ENCODE measurements at regions not wholly inside any gene's neighbourhood (a gene's known extent, or its start where the extent isn't known, plus 50 kb on each side); places are given as distances from the start of the nearest gene placed in this dataset.

- 91 to 95% methylated on average over 5 of the region's 5 CpGs for WGBS, 2 experiments
- Histone ChIP-seq H3K36me3 (ENCODE audit: control insufficient read depth, insufficient read depth, low read length) (no peaks in the 10 kb centered on the region), H3K4me1 (ENCODE audit: control insufficient read depth, insufficient read depth, low read length) (no peaks in the 10 kb centered on the region), H3K27me3 (ENCODE audit: control insufficient read depth, insufficient read depth, low read length, poor library complexity, severe bottlenecking) (no peaks in the 10 kb centered on the region), H3K27ac (ENCODE audit: insufficient read depth, low read depth, low read length, poor library complexity, severe bottlenecking) (no peak overlapping the region), H3K4me3 (ENCODE audit: insufficient read depth, low read depth, low read length) (no peak overlapping the region), H3K9me3 (ENCODE audit: control insufficient read depth, low read length) (no peaks in the 10 kb centered on the region)
Observed at GRCh38 chr4:175109933-175110332, 191.8 kb downstream of the ADAM29 start.

GRCh38 chr4:175125410-175126068 lies 207.4 kb downstream of the ADAM29 start:
- Histone ChIP-seq H3K4me1 (ENCODE audit: control insufficient read depth, insufficient read depth, low read length) (no peaks in the 10 kb centered on the region), H3K9me3 (ENCODE audit: control insufficient read depth, low read length) (no peaks in the 10 kb centered on the region), H3K27me3 (ENCODE audit: control insufficient read depth, insufficient read depth, low read length, poor library complexity, severe bottlenecking) (no peaks in the 10 kb centered on the region), H3K4me3 (ENCODE audit: insufficient read depth, low read depth, low read length) (no peak overlapping the region), H3K27ac (ENCODE audit: insufficient read depth, low read depth, low read length, poor library complexity, severe bottlenecking) (no peak overlapping the region), H3K36me3 (ENCODE audit: control insufficient read depth, insufficient read depth, low read length) (no peaks in the 10 kb centered on the region)
- WGBS, 2 experiments, result 97 to 100% methylated on average over 3 of the region's 4 CpGs

DNA sequence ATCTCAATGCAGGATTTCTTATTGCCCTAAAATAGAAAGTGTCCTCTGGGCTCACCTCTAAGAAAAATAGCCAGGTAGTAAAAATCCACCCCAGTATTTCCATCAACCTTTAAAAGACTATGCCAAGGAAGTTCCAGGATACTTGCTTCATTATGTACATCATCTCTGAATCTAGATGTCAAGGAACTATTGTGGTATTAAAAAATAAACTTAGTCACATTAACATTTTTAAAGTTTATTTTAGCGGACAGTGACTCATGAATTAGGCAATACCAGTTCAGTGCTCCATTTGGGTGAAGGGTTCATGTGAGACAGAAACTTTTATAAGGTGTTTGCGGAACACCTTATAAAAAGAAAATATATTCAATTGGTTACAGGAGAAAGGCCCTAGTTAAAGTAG lies 209.2 kb downstream of the ADAM29 start:
- H3K27me3 ChIP-seq (ENCODE audit: control insufficient read depth, insufficient read depth, low read length, poor library complexity, severe bottlenecking), result no peaks in the 10 kb centered on the region
- H3K4me1 ChIP-seq (ENCODE audit: control insufficient read depth, insufficient read depth, low read length), result no peaks in the 10 kb centered on the region
- no peak overlapping the region for H3K27ac ChIP-seq (ENCODE audit: insufficient read depth, low read depth, low read length, poor library complexity, severe bottlenecking)
- WGBS, 2 experiments, result 33% methylated on average over 1 of the region's 2 CpGs; no CpG with 5 or more reads in 1 of the 2 experiments
- H3K36me3 ChIP-seq (ENCODE audit: control insufficient read depth, insufficient read depth, low read length), result no peaks in the 10 kb centered on the region
- H3K9me3 ChIP-seq (ENCODE audit: control insufficient read depth, low read length), result no peaks in the 10 kb centered on the region
- no peak overlapping the region for H3K4me3 ChIP-seq (ENCODE audit: insufficient read depth, low read depth, low read length)

GRCh38 chr4:175129797-175130196 lies 211.6 kb downstream of the ADAM29 start:
- 77 to 80% methylated on average over 4 of the region's 4 CpGs for WGBS, 2 experiments
- Histone ChIP-seq H3K4me1 (ENCODE audit: control insufficient read depth, insufficient read depth, low read length) (no peaks in the 10 kb centered on the region), H3K4me3 (ENCODE audit: insufficient read depth, low read depth, low read length) (no peak overlapping the region), H3K9me3 (ENCODE audit: control insufficient read depth, low read length) (no peaks in the 10 kb centered on the region), H3K36me3 (ENCODE audit: control insufficient read depth, insufficient read depth, low read length) (no peaks in the 10 kb centered on the region), H3K27me3 (ENCODE audit: control insufficient read depth, insufficient read depth, low read length, poor library complexity, severe bottlenecking) (no peaks in the 10 kb centered on the region), H3K27ac (ENCODE audit: insufficient read depth, low read depth, low read length, poor library complexity, severe bottlenecking) (no peak overlapping the region)

DNA sequence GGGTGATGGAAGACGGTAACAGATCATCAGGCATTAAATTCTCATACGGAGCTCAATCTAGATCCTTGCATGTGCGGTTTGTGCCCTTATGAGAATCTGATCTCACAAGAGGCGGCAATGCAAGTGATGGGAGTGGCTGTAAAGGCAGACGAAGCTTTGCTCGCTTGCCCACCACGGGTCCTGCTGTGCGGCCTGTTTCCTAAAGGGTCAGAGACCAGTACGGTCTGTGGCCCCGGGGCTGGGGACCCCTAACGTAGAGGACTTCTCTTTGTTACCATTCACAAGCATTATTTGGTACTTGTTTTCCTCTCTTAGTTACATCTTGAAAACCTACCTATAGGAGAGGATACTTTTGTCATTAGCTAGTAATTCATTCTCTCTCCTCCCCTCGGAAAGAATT lies 221.0 kb downstream of the ADAM29 start:
- WGBS, 2 experiments, result 93% methylated on average over 11 to 12 of the region's 12 CpGs
- no peak overlapping the region for H3K4me3 ChIP-seq (ENCODE audit: insufficient read depth, low read depth, low read length)
- no peaks in the 10 kb centered on the region for H3K36me3 ChIP-seq (ENCODE audit: control insufficient read depth, insufficient read depth, low read length)
- H3K27ac ChIP-seq (ENCODE audit: insufficient read depth, low read depth, low read length, poor library complexity, severe bottlenecking), result no peak overlapping the region
- H3K27me3 ChIP-seq (ENCODE audit: control insufficient read depth, insufficient read depth, low read length, poor library complexity, severe bottlenecking), result no peaks in the 10 kb centered on the region
- no peaks in the 10 kb centered on the region for H3K4me1 ChIP-seq (ENCODE audit: control insufficient read depth, insufficient read depth, low read length)
- H3K9me3 ChIP-seq (ENCODE audit: control insufficient read depth, low read length), result no peaks in the 10 kb centered on the region

DNA sequence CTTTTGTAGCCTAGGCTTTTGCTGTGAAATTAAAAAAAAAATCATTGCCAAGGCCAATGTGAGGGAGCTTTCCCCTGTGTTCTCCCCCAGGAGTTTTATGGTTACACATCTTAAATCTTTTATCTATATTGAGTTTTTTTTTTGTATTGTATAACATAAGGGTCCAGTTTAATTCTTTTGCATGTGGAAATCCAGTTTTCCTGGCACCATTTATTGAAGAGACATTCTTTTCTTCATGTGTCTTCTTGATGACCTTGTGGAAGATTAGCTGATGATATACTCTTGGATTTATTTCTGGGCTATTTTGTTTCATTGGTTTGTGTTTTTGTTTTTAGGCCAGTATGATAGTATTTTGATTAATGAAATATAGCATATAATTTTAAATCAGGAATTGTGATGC lies 225.0 kb downstream of the ADAM29 start:
- Histone ChIP-seq H3K4me3 (ENCODE audit: insufficient read depth, low read depth, low read length) (no peak overlapping the region), H3K4me1 (ENCODE audit: control insufficient read depth, insufficient read depth, low read length) (no peaks in the 10 kb centered on the region), H3K36me3 (ENCODE audit: control insufficient read depth, insufficient read depth, low read length) (no peaks in the 10 kb centered on the region), H3K9me3 (ENCODE audit: control insufficient read depth, low read length) (no peaks in the 10 kb centered on the region), H3K27me3 (ENCODE audit: control insufficient read depth, insufficient read depth, low read length, poor library complexity, severe bottlenecking) (no peaks in the 10 kb centered on the region), H3K27ac (ENCODE audit: insufficient read depth, low read depth, low read length, poor library complexity, severe bottlenecking) (no peak overlapping the region)

- no peaks in the 10 kb centered on the region for H3K27me3 ChIP-seq (ENCODE audit: control insufficient read depth, insufficient read depth, low read length, poor library complexity, severe bottlenecking)
Observed at GRCh38 chr4:175146799-175147198, 228.6 kb downstream of the ADAM29 start.

GRCh38 chr4:175147233-175147632 lies 229.1 kb downstream of the ADAM29 start:
- H3K4me3 ChIP-seq (ENCODE audit: insufficient read depth, low read depth, low read length), result no peak overlapping the region
- H3K4me1 ChIP-seq (ENCODE audit: control insufficient read depth, insufficient read depth, low read length), result no peaks in the 10 kb centered on the region
- no peaks in the 10 kb centered on the region for H3K27me3 ChIP-seq (ENCODE audit: control insufficient read depth, insufficient read depth, low read length, poor library complexity, severe bottlenecking)
- no peaks in the 10 kb centered on the region for H3K36me3 ChIP-seq (ENCODE audit: control insufficient read depth, insufficient read depth, low read length)
- H3K27ac ChIP-seq (ENCODE audit: insufficient read depth, low read depth, low read length, poor library complexity, severe bottlenecking), result no peak overlapping the region
- H3K9me3 ChIP-seq (ENCODE audit: control insufficient read depth, low read length), result no peaks in the 10 kb centered on the region
- WGBS, 2 experiments, result 95% methylated on average over 12 of the region's 12 CpGs

More at GRCh38 chr4:175146799-175147198, 228.6 kb downstream of the ADAM29 start:
- Histone ChIP-seq H3K36me3 (ENCODE audit: control insufficient read depth, insufficient read depth, low read length) (no peaks in the 10 kb centered on the region), H3K9me3 (ENCODE audit: control insufficient read depth, low read length) (no peaks in the 10 kb centered on the region), H3K27ac (ENCODE audit: insufficient read depth, low read depth, low read length, poor library complexity, severe bottlenecking) (no peak overlapping the region), H3K4me1 (ENCODE audit: control insufficient read depth, insufficient read depth, low read length) (no peaks in the 10 kb centered on the region), H3K4me3 (ENCODE audit: insufficient read depth, low read depth, low read length) (no peak overlapping the region)
- WGBS, 2 experiments, result 94 to 97% methylated on average over 14 of the region's 14 CpGs

- 91 to 94% methylated on average over 2 of the region's 2 CpGs for WGBS, 2 experiments
- H3K27ac ChIP-seq (ENCODE audit: insufficient read depth, low read depth, low read length, poor library complexity, severe bottlenecking), result no peak overlapping the region
- H3K36me3 ChIP-seq (ENCODE audit: control insufficient read depth, insufficient read depth, low read length), result no peaks in the 10 kb centered on the region
- H3K4me1 ChIP-seq (ENCODE audit: control insufficient read depth, insufficient read depth, low read length), result no peaks in the 10 kb centered on the region
- H3K4me3 ChIP-seq (ENCODE audit: insufficient read depth, low read depth, low read length), result no peak overlapping the region
- H3K9me3 ChIP-seq (ENCODE audit: control insufficient read depth, low read length), result no peaks in the 10 kb centered on the region
- H3K27me3 ChIP-seq (ENCODE audit: control insufficient read depth, insufficient read depth, low read length, poor library complexity, severe bottlenecking), result no peaks in the 10 kb centered on the region
Observed at GRCh38 chr4:175166020-175166419, 247.9 kb downstream of the ADAM29 start.

DNA sequence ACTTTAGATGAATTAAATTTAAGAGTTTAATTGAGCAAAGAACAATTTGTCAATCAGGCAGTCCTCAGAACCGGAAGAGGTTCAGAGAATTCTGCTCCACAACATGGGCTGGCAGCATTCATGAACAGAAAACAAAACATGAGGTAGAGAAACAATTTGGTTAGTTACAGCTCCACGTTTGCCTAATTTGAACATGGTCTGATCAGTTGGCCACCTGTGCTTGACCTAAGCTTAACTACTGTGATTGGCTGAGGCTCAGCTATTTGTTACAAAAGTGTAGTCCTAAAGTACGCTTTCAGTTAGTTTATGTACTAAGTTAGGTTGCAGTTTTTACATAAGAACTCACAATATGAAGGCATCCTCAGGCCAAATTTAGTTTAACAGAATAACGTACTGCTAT lies 258.6 kb downstream of the ADAM29 start:
- no peaks in the 10 kb centered on the region for H3K4me1 ChIP-seq (ENCODE audit: control insufficient read depth, insufficient read depth, low read length)

GRCh38 chr4:175190654-175191053 lies 272.5 kb downstream of the ADAM29 start:
- no peaks in the 10 kb centered on the region for H3K4me1 ChIP-seq (ENCODE audit: control insufficient read depth, insufficient read depth, low read length)
- H3K4me3 ChIP-seq (ENCODE audit: insufficient read depth, low read depth, low read length), result no peak overlapping the region
- no peaks in the 10 kb centered on the region for H3K9me3 ChIP-seq (ENCODE audit: control insufficient read depth, low read length)
- H3K36me3 ChIP-seq (ENCODE audit: control insufficient read depth, insufficient read depth, low read length), result no peaks in the 10 kb centered on the region
- no peaks in the 10 kb centered on the region for H3K27me3 ChIP-seq (ENCODE audit: control insufficient read depth, insufficient read depth, low read length, poor library complexity, severe bottlenecking)
- WGBS, 2 experiments, result 81 to 84% methylated on average over 2 of the region's 3 CpGs
- H3K27ac ChIP-seq (ENCODE audit: insufficient read depth, low read depth, low read length, poor library complexity, severe bottlenecking), result no peak overlapping the region

More for the DNA sequence above, 258.6 kb downstream of the ADAM29 start:
- H3K36me3 ChIP-seq (ENCODE audit: control insufficient read depth, insufficient read depth, low read length), result no peaks in the 10 kb centered on the region
- no peak overlapping the region for H3K27ac ChIP-seq (ENCODE audit: insufficient read depth, low read depth, low read length, poor library complexity, severe bottlenecking)
- H3K4me3 ChIP-seq (ENCODE audit: insufficient read depth, low read depth, low read length), result no peak overlapping the region
- H3K9me3 ChIP-seq (ENCODE audit: control insufficient read depth, low read length), result no peaks in the 10 kb centered on the region
- no peaks in the 10 kb centered on the region for H3K27me3 ChIP-seq (ENCODE audit: control insufficient read depth, insufficient read depth, low read length, poor library complexity, severe bottlenecking)
- WGBS, 2 experiments, result 85 to 90% methylated on average over 2 to 4 of the region's 4 CpGs
